ENCODE measurements at regions not wholly inside any gene's neighbourhood (a gene's known extent, or its start where the extent isn't known, plus 50 kb on each side); places are given as distances from the start of the nearest gene placed in this dataset.

GRCh38 chr20:62571669-62572344, 70.5 kb upstream of the SLCO4A1 start (continued):
- TF ChIP-seq, protein P1, sequence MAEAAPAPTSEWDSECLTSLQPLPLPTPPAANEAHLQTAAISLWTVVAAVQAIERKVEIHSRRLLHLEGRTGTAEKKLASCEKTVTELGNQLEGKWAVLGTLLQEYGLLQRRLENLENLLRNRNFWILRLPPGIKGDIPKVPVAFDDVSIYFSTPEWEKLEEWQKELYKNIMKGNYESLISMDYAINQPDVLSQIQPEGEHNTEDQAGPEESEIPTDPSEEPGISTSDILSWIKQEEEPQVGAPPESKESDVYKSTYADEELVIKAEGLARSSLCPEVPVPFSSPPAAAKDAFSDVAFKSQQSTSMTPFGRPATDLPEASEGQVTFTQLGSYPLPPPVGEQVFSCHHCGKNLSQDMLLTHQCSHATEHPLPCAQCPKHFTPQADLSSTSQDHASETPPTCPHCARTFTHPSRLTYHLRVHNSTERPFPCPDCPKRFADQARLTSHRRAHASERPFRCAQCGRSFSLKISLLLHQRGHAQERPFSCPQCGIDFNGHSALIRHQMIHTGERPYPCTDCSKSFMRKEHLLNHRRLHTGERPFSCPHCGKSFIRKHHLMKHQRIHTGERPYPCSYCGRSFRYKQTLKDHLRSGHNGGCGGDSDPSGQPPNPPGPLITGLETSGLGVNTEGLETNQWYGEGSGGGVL (tag by site-specific recombination; IDR thresholded peaks at IDR 0.05), result 0 out of 2 replicates have a peak, but pooled peaks have one; percentile 19
- TF ChIP-seq REST (tag by site-specific recombination; IDR thresholded peaks at IDR 0.05) (no peak), SCRT2 (tag by site-specific recombination; IDR thresholded peaks at IDR 0.05) (0 out of 2 replicates have a peak, but pooled peaks have one; percentile 21), ZNF133 (tag by site-specific recombination; IDR thresholded peaks at IDR 0.05) (no peak), PRDM1 (tag by site-specific recombination; IDR thresholded peaks at IDR 0.05) (no peak), ZNF335 (tag by site-specific recombination; conservative IDR thresholded peaks at IDR 0.05) (peak; percentile 67), ZNF37A (tag by site-specific recombination; IDR thresholded peaks at IDR 0.05) (no peak), CTCF (tag by site-specific recombination; IDR thresholded peaks at IDR 0.05) (0 out of 2 replicates have a peak, but pooled peaks have one; percentile 9)
- TF ChIP-seq, protein P2, sequence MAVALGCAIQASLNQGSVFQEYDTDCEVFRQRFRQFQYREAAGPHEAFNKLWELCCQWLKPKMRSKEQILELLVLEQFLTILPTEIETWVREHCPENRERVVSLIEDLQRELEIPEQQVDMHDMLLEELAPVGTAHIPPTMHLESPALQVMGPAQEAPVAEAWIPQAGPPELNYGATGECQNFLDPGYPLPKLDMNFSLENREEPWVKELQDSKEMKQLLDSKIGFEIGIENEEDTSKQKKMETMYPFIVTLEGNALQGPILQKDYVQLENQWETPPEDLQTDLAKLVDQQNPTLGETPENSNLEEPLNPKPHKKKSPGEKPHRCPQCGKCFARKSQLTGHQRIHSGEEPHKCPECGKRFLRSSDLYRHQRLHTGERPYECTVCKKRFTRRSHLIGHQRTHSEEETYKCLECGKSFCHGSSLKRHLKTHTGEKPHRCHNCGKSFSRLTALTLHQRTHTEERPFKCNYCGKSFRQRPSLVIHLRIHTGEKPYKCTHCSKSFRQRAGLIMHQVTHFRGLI (tag by site-specific recombination; IDR thresholded peaks at IDR 0.05), result no peak

GRCh38 chr20:62572980-62573379, 69.3 kb upstream of the SLCO4A1 start:
- Histone ChIP-seq H3K27ac (ENCODE audit: extremely low read depth, low read depth, low read length) (no peak overlapping the region), H3K9me3 (ENCODE audit: control insufficient read depth, insufficient read depth, low read depth, low read length) (no peaks in the 10 kb centered on the region), H3K4me3 (ENCODE audit: low read depth, low read length) (no peak overlapping the region), H3K36me3 (ENCODE audit: control insufficient read depth in 2 of 2, insufficient read depth in 1 of 2, low read length in 2 of 2) (no peaks in the 10 kb centered on the region), H3K4me1 (ENCODE audit: control insufficient read depth, insufficient read depth, low read length) (no peaks in the 10 kb centered on the region)
- CTCF ChIA-PET, result no interaction called here
- POLR2A ChIA-PET, result no interaction called here
- TF ChIP-seq REST (tag by site-specific recombination; IDR thresholded peaks at IDR 0.05) (peak; percentile 90), ZNF2 (tag by site-specific recombination; IDR thresholded peaks at IDR 0.05) (no peak)

Measured in HEK293 (cell line).